Cardiac fibroblast (primary cell): ENCODE measurements at regions not wholly inside any gene's neighbourhood (a gene's known extent, or its start where the extent isn't known, plus 50 kb on each side); places are given as distances from the start of the nearest gene placed in this dataset.

Source experiments
- DNase-seq, 2 donors: peaks; one replicate each; pipeline versions ENCODE4 v3.0.0 to v3.0.0-alpha.2; 2010; ENCODE audit warnings: low read depth in 2 of 2
- H3K4me3 ChIP-seq, 2 donors: replicated peaks in 1 of 2; 1 replicate in 1 of 2; 2 replicates in 1 of 2; pipeline ENCODE4 v1.5.1; 2011; ENCODE audit warnings: low read depth in 2 of 2, low read length in 2 of 2, mild to moderate bottlenecking in 2 of 2, moderate library complexity in 1 of 2
- TF ChIP-seq, protein P1 (sequence below): IDR thresholded peaks from one replicate; pipeline ENCODE4 v1.5.1; 2011; ENCODE audit warnings: low read depth, mild to moderate bottlenecking, low read length, inconsistent platforms

DNA sequence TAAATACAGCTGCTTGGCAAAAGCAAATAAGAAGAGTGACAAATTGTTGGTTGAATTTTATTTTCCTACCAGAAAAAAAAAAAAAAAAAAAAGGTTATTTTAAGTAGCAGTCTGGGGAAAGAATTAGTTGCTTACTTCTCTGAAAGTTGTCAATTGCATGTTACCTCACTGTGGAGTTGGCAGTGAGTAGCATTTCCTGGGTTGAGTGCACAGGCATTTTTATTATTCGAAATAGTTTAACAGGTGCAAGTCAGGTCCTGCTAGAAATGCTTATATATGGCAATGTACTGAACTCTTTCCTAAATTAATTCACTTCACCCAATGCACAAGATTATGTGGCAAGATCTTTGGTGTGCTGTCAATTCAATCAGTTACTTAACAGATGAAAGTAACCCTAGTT is 680.6 kb downstream of the EPHA3 start:
- H3K4me3 ChIP-seq = no peak overlapping the region
- DNase-seq = no peak
- TF ChIP-seq, protein P1, sequence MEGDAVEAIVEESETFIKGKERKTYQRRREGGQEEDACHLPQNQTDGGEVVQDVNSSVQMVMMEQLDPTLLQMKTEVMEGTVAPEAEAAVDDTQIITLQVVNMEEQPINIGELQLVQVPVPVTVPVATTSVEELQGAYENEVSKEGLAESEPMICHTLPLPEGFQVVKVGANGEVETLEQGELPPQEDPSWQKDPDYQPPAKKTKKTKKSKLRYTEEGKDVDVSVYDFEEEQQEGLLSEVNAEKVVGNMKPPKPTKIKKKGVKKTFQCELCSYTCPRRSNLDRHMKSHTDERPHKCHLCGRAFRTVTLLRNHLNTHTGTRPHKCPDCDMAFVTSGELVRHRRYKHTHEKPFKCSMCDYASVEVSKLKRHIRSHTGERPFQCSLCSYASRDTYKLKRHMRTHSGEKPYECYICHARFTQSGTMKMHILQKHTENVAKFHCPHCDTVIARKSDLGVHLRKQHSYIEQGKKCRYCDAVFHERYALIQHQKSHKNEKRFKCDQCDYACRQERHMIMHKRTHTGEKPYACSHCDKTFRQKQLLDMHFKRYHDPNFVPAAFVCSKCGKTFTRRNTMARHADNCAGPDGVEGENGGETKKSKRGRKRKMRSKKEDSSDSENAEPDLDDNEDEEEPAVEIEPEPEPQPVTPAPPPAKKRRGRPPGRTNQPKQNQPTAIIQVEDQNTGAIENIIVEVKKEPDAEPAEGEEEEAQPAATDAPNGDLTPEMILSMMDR = no peak

DNA sequence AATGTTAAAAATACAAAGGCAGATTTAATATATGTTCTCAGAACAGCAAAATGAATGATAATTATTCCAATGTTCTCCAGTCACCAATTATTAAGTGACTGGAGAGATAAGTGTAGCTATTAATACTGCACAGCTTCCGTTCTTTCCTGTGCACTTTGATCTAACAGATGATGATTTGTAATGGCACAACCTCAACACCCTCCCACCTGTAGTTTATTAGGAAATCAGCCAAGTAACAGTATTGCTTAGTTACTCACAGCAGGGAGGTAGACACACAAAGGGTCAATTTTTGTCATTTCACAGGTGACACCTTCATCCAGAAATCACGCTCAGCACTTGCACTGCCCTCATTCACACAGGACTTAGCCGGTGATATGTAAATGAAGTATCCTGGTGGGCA is 688.1 kb downstream of the EPHA3 start:
- TF ChIP-seq, protein P1 = no peak
- no peak for DNase-seq
- no peak overlapping the region for H3K4me3 ChIP-seq

DNA sequence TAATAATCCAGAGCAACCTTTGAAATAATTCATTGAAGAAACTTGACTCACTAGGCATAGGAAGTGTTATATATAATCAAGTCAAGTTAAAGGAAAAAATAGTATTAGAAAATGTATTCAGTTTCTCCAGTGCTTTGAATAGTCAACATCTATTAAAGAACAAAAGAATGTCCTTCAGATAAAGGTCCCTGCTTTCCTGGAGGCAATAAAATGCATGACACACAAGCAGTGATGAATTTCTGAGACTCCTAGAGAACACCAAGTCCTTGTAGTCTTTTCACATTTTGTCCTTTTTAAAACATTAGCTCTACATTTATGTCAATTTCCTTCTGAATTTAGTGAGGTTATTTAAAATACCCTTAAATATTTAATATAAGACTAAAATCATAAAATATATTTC is 695.5 kb downstream of the EPHA3 start:
- no peak for DNase-seq
- H3K4me3 ChIP-seq = no peak overlapping the region
- TF ChIP-seq, protein P1 = no peak

DNA sequence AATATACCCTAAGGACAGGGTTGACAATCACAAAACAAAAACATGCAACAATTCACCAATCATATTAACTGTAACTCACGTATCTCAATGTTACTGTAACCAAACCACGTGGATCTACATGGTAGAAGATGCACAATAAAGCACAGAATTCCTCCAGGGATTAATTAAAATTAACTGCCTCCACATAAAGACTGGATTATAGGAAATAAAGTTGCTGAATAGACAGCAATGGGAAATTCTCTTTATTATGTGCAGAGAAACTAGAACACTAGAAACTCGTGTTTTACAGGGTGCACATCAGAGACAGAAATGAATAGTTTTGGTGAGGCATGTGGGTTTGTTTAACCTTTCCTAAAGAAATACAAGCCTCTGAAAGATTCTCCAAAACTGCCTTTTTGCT is 696.3 kb downstream of the EPHA3 start:
- DNase-seq = no peak
- H3K4me3 ChIP-seq = no peak overlapping the region
- TF ChIP-seq, protein P1 = no peak

DNA sequence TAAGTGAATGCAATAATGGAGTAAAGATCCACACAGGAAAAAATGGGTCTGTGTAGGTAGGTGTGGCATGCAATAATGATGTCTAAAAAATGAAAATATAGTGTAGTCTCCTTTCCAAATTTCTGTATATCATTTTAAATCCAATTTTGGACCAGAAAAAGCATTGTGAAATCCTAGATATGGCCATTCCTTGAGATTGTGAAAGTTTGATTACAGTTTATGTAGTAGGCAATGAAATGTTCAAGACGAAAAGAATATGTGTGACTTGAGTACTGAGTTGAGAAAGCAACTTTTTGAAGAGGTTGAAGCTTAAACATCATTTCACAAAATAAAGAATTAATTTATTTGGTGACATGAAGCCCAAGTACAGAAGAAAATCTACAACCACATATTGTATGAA is 698.7 kb downstream of the EPHA3 start:
- no peak for DNase-seq
- H3K4me3 ChIP-seq = no peak overlapping the region
- TF ChIP-seq, protein P1 = no peak

DNA sequence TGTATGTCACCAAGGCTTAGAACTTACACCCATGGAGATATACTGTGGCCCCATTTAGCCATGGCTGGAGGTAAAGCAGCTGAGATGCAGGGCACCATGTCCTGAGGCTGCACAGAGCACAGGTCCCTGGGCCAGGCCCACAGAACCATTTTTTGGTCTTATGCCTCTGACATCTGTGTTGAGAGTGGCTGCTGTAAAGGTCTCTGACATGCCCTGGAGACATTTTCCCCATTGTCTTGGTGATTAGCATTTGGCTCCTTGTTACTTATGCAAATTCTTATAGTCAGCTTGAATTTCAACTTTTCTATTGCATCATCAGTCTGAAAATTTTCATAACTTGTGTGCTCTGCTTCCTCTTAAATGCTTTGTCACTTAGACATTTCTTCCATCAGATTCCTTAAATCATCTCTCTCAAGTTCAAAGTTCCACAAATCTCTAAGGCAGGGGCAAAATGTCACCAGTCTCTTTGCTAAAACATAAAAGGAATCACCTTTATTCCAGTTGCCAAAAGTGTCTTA is 701.3 kb downstream of the EPHA3 start:
- H3K4me3 ChIP-seq = no peak overlapping the region
- DNase-seq = no peak

More for the DNA sequence above, 701.3 kb downstream of the EPHA3 start:
- TF ChIP-seq, protein P1 = no peak
